ENCODE measurements at regions not wholly inside any gene's neighbourhood (a gene's known extent, or its start where the extent isn't known, plus 50 kb on each side); places are given as distances from the start of the nearest gene placed in this dataset.

DNA sequence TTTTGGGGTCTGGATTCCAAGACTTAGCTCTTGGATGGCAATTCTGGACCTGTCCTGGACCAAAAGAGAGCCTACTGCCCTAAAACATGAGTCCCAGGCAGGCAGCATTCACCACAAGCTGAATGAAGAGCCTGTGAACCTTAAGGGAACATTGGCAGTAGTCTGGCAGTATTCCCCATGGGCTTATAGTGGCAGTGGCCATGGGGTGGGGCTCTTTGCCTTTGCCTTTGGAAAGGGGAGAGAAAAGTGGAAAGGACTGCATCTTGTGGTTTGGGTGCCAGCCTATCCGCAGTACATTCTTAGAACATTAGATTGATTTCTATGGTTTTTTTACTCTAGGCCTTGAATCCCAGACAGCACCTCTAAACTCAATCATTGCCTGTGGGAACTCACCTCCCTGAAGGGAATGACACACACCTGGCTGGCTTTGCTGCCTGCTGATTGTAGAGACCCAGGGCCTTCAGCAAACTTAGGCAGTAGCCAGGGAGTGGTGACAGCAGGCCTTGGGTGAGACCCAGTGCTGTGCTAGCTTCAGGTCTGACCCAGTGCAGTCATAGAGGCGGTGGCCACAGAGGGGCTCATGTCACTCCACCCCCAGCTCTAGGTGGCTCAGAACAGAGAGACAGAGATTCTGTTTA lies 216.3 kb downstream of the CETN3 start:
- no peaks in the 10 kb centered on the region for H3K79me2 ChIP-seq (ENCODE audit: insufficient read depth, low read length)
- no peaks in the 10 kb centered on the region for H4K20me1 ChIP-seq (ENCODE audit: insufficient read depth, low read length)
- H3K4me3 ChIP-seq (ENCODE audit: insufficient read depth, low read depth, low read length) = no peak overlapping the region
- H3K9me3 Mint-ChIP-seq (ENCODE audit: unreplicated experiment) = no peaks in the 10 kb centered on the region
- no peaks in the 10 kb centered on the region for H3K27me3 ChIP-seq (ENCODE audit: insufficient read depth, low read length)
- H3K27ac Mint-ChIP-seq (ENCODE audit: unreplicated experiment) = no peak overlapping the region
- no peaks in the 10 kb centered on the region for H3K36me3 ChIP-seq (ENCODE audit: insufficient read depth, low read length)
- H3K4me2 ChIP-seq (ENCODE audit: low read length) = no peak overlapping the region
- no peaks in the 10 kb centered on the region for H3K4me1 Mint-ChIP-seq (ENCODE audit: low read depth, unreplicated experiment)
- TF ChIP-seq, protein P1, sequence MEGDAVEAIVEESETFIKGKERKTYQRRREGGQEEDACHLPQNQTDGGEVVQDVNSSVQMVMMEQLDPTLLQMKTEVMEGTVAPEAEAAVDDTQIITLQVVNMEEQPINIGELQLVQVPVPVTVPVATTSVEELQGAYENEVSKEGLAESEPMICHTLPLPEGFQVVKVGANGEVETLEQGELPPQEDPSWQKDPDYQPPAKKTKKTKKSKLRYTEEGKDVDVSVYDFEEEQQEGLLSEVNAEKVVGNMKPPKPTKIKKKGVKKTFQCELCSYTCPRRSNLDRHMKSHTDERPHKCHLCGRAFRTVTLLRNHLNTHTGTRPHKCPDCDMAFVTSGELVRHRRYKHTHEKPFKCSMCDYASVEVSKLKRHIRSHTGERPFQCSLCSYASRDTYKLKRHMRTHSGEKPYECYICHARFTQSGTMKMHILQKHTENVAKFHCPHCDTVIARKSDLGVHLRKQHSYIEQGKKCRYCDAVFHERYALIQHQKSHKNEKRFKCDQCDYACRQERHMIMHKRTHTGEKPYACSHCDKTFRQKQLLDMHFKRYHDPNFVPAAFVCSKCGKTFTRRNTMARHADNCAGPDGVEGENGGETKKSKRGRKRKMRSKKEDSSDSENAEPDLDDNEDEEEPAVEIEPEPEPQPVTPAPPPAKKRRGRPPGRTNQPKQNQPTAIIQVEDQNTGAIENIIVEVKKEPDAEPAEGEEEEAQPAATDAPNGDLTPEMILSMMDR (IDR thresholded peaks at IDR 0.05; ENCODE audit: insufficient read depth, low read depth, low read length) = no peak
- no peak for TF ChIP-seq EZH2 (IDR thresholded peaks at IDR 0.05; ENCODE audit: insufficient read depth, low read length)
- DNase-seq (ENCODE audit: low read depth) = no peak
- no peaks in the 10 kb centered on the region for H3K36me3 Mint-ChIP-seq (ENCODE audit: low read depth, unreplicated experiment)
- H3K4me1 ChIP-seq (ENCODE audit: insufficient read depth, low read length) = no peaks in the 10 kb centered on the region
- no peak overlapping the region for H2AFZ ChIP-seq (ENCODE audit: low read depth, low read length)
- no peak overlapping the region for H3K9ac ChIP-seq (ENCODE audit: low read length)
- H3K4me3 Mint-ChIP-seq (ENCODE audit: unreplicated experiment) = no peak overlapping the region
- FAIRE-seq = no peak
- H3K9me3 ChIP-seq (ENCODE audit: insufficient read depth, low read depth, low read length) = no peaks in the 10 kb centered on the region
- H3K27me3 Mint-ChIP-seq (ENCODE audit: low read depth, unreplicated experiment) = peaks cover 2% of the 10 kb centered on the region
- H3K27ac ChIP-seq (ENCODE audit: low read depth, low read length) = no peak overlapping the region

DNA sequence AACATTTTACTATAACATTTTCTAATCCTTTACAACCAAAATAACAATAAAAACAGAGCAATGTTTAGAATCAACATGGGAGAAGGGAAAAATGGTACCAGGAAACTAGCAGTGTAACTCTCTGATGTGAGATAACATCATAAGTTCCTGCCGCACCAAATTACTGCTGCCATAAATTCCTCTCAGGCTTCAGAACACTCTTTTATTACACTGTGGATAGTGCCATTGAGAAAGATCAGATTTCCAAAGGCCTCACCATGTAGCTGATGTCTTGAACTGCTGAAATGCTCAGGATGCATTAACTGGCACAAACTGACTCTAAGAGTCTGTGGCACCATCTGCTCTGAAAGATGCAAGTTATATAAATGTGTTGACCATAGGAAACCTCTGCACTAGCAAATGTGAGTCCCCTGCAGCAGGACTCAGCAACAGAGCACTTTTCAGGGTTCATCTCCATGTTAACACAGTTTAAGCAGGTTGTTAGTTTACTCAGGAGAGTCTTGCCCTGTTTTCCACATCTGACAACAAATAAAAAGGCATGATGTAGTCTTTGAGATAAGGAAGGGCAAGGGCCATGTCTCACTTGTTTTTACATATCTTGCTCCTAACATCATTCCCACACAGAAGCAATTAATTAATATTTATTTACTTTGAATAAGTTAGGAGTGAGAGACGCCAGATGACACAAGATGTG lies 218.1 kb downstream of the CETN3 start:
- H3K79me2 ChIP-seq (ENCODE audit: insufficient read depth, low read length) = no peaks in the 10 kb centered on the region
- H2AFZ ChIP-seq (ENCODE audit: low read depth, low read length) = no peak overlapping the region
- H3K27me3 ChIP-seq (ENCODE audit: insufficient read depth, low read length) = no peaks in the 10 kb centered on the region
- no peaks in the 10 kb centered on the region for H3K36me3 ChIP-seq (ENCODE audit: insufficient read depth, low read length)
- no peaks in the 10 kb centered on the region for H4K20me1 ChIP-seq (ENCODE audit: insufficient read depth, low read length)
- H3K9me3 ChIP-seq (ENCODE audit: insufficient read depth, low read depth, low read length) = no peaks in the 10 kb centered on the region
- no peak overlapping the region for H3K27ac Mint-ChIP-seq (ENCODE audit: unreplicated experiment)
- no peak overlapping the region for H3K4me3 Mint-ChIP-seq (ENCODE audit: unreplicated experiment)
- no peaks in the 10 kb centered on the region for H3K9me3 Mint-ChIP-seq (ENCODE audit: unreplicated experiment)
- H3K4me1 ChIP-seq (ENCODE audit: insufficient read depth, low read length) = no peaks in the 10 kb centered on the region
- no peaks in the 10 kb centered on the region for H3K4me1 Mint-ChIP-seq (ENCODE audit: low read depth, unreplicated experiment)
- TF ChIP-seq EZH2 (IDR thresholded peaks at IDR 0.05; ENCODE audit: insufficient read depth, low read length) = no peak
- TF ChIP-seq, protein P1 (IDR thresholded peaks at IDR 0.05; ENCODE audit: insufficient read depth, low read depth, low read length) = no peak
- H3K36me3 Mint-ChIP-seq (ENCODE audit: low read depth, unreplicated experiment) = no peaks in the 10 kb centered on the region
- no peak overlapping the region for H3K9ac ChIP-seq (ENCODE audit: low read length)
- no peak overlapping the region for H3K27ac ChIP-seq (ENCODE audit: low read depth, low read length)
- H3K4me3 ChIP-seq (ENCODE audit: insufficient read depth, low read depth, low read length) = no peak overlapping the region
- no peak for DNase-seq (ENCODE audit: low read depth)
- FAIRE-seq = no peak
- H3K4me2 ChIP-seq (ENCODE audit: low read length) = no peak overlapping the region
- H3K27me3 Mint-ChIP-seq (ENCODE audit: low read depth, unreplicated experiment) = peaks cover 2% of the 10 kb centered on the region

DNA sequence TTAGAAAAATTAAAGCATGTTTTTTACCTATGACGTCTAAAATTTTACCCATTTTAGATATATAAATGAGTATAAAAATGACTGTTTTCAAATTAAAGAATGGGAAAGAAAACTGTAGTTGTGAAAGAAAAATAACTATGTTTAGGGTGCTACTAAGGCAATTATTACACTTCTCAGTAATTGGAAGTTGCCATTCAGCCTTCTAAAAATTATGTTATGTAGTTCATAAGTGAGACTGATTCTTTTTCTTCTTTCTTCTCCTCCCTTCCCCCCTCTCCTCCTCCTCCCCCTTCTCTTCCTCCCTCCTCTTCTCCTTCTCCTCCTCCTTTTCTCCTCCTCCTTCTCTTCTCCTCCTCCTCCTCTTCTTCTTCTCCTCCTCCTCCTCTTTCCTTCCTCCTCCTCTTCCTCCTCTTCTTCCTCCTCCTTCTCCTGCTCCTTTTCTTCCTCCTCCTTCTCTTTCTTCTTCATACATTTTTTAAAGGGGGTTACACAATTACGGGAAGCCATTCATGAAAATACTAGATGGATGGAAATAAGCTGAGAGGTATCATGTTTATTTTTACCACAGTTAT lies 223.6 kb downstream of the CETN3 start:
- no peak overlapping the region for H3K27ac Mint-ChIP-seq (ENCODE audit: unreplicated experiment)
- Histone ChIP-seq H4K20me1 (ENCODE audit: insufficient read depth, low read length) (no peaks in the 10 kb centered on the region), H3K27me3 (ENCODE audit: insufficient read depth, low read length) (no peaks in the 10 kb centered on the region), H3K27ac (ENCODE audit: low read depth, low read length) (no peak overlapping the region), H3K4me2 (ENCODE audit: low read length) (no peak overlapping the region), H3K9me3 (ENCODE audit: insufficient read depth, low read depth, low read length) (no peaks in the 10 kb centered on the region), H3K36me3 (ENCODE audit: insufficient read depth, low read length) (no peaks in the 10 kb centered on the region), H3K9ac (ENCODE audit: low read length) (no peak overlapping the region), H3K4me3 (ENCODE audit: insufficient read depth, low read depth, low read length) (no peak overlapping the region), H3K79me2 (ENCODE audit: insufficient read depth, low read length) (no peaks in the 10 kb centered on the region), H3K4me1 (ENCODE audit: insufficient read depth, low read length) (no peaks in the 10 kb centered on the region), H2AFZ (ENCODE audit: low read depth, low read length) (no peak overlapping the region)
- DNase-seq (ENCODE audit: low read depth) = no peak
- TF ChIP-seq EZH2 (IDR thresholded peaks at IDR 0.05; ENCODE audit: insufficient read depth, low read length) = no peak
- TF ChIP-seq, protein P1 (IDR thresholded peaks at IDR 0.05; ENCODE audit: insufficient read depth, low read depth, low read length) = no peak
- no peaks in the 10 kb centered on the region for H3K9me3 Mint-ChIP-seq (ENCODE audit: unreplicated experiment)
- peaks cover 2% of the 10 kb centered on the region for H3K27me3 Mint-ChIP-seq (ENCODE audit: low read depth, unreplicated experiment)
- no peaks in the 10 kb centered on the region for H3K36me3 Mint-ChIP-seq (ENCODE audit: low read depth, unreplicated experiment)
- H3K4me1 Mint-ChIP-seq (ENCODE audit: low read depth, unreplicated experiment) = no peaks in the 10 kb centered on the region
- no peak for FAIRE-seq
- H3K4me3 Mint-ChIP-seq (ENCODE audit: unreplicated experiment) = no peak overlapping the region
